GM12878 (cell line): ENCODE measurements at regions not wholly inside any gene's neighbourhood (a gene's known extent, or its start where the extent isn't known, plus 50 kb on each side); places are given as distances from the start of the nearest gene placed in this dataset.

Source experiments
- ATAC-seq: fragments of 200-7000 bp; cut with Tn5 transposase; 3 replicates; pipeline ENCODE4 v1.9.1; 2020; ENCODE audit warnings: mild to moderate bottlenecking, moderate library complexity
- BruUV-seq: library from RNA; stranded (reverse); fragments of 400-500 nt; replicated peaks from 2 replicates; lab custom pipeline; 2021; lab: Mats Ljungman, UMichigan
- CTCF ChIA-PET: fragments of 300-600 bp; sonication (Branson Sonifier 250); formaldehyde crosslinking; extraction: SDS; loops from one replicate; lab custom pipeline; 2021; ENCODE audit warnings: inconsistent platforms; lab: Yijun Ruan, JAX
- POLR2A ChIA-PET: fragments of 350-600 bp; formaldehyde crosslinking; extraction: SDS; loops from one replicate; lab custom pipeline; 2021; ENCODE audit warnings: inconsistent platforms; lab: Charles Lee
- RAD21 ChIA-PET: fragments of 300-600 bp; sonication (Branson Sonifier 250); formaldehyde crosslinking; loops from one replicate; lab custom pipeline; 2023; ENCODE audit warnings: antibody characterized with exemption; ENCODE audit not compliant: unreplicated experiment; lab: Charles Lee
- SMC1A ChIA-PET: fragments of 300-600 bp; sonication (Branson Sonifier 250); formaldehyde crosslinking; loops from one replicate; lab custom pipeline; 2023; ENCODE audit not compliant: unreplicated experiment, uncharacterized antibody; lab: Charles Lee
- DNase-seq: peaks from one replicate; pipeline ENCODE4 v3.0.0-alpha.2; 2011; ENCODE audit warnings: low read depth, low spot score
- FAIRE-seq: peaks from 3 replicates; lab custom pipeline; 2011; peaks lifted over from hg19 to GRCh38; lab: Jason Lieb, UNC
- H2AFZ ChIP-seq: 2 replicates; pipeline ENCODE4 v1.6.0; 2011; ENCODE audit warnings: low read depth, low read length, control low read depth; ENCODE audit not compliant: control insufficient read depth
- H3K27ac ChIP-seq: 2 replicates; pipeline ENCODE4 v1.5.1; 2011; ENCODE audit warnings: control low read depth; ENCODE audit not compliant: control insufficient read depth, insufficient read depth
- H3K27me3 ChIP-seq, 2 experiments: replicated peaks in 1 of 2; 2 replicates each; pipeline versions ENCODE4 v1.6.0 to v1.6.1; 2011; ENCODE audit warnings: low read length in 1 of 2; ENCODE audit not compliant: control insufficient read depth in 2 of 2, insufficient read depth in 2 of 2
- H3K36me3 ChIP-seq, 2 experiments: 2 replicates each; pipeline ENCODE4 v1.5.1; 2011; ENCODE audit warnings: low read length in 1 of 2; ENCODE audit not compliant: control insufficient read depth in 2 of 2, insufficient read depth in 2 of 2
- H3K4me1 ChIP-seq: 2 replicates; pipeline ENCODE4 v1.6.1; 2011; ENCODE audit warnings: mild to moderate bottlenecking, low read length, moderate library complexity, mixed read lengths; ENCODE audit not compliant: control insufficient read depth, insufficient read depth
- H3K4me2 ChIP-seq: 2 replicates; pipeline ENCODE4 v1.6.0; 2011; ENCODE audit warnings: control low read depth; ENCODE audit not compliant: control insufficient read depth, insufficient read depth
- H3K4me3 ChIP-seq: fragments of 200-600 bp; sonication (generic); 2 replicates; pipeline ENCODE4 v1.5.1; 2016
- H3K79me2 ChIP-seq: 2 replicates; pipeline ENCODE4 v1.6.0; 2011; ENCODE audit warnings: low read length; ENCODE audit not compliant: control insufficient read depth, insufficient read depth
- H3K9ac ChIP-seq: 2 replicates; pipeline ENCODE4 v1.8.0; 2011; ENCODE audit warnings: low read length, control low read depth, mixed read lengths; ENCODE audit not compliant: control insufficient read depth, insufficient read depth
- H3K9me3 ChIP-seq: replicated peaks from 3 replicates; pipeline ENCODE4 v1.5.1; 2011; ENCODE audit warnings: mild to moderate bottlenecking, low read length; ENCODE audit not compliant: control insufficient read depth, insufficient read depth
- H4K20me1 ChIP-seq: 2 replicates; pipeline ENCODE4 v1.6.0; 2011; ENCODE audit not compliant: control insufficient read depth, insufficient read depth
- ATF7 ChIP-seq: fragments of 450-650 bp; IDR thresholded peaks from 2 replicates; pipeline ENCODE4 v1.6.1; 2016; ENCODE audit warnings: low read depth, mild to moderate bottlenecking
- BACH1 ChIP-seq: fragments of 450-650 bp; IDR thresholded peaks from 2 replicates; pipeline ENCODE4 v1.6.1; 2017; ENCODE audit warnings: mild to moderate bottlenecking, borderline replicate concordance
- CUX1 ChIP-seq: IDR thresholded peaks from 2 replicates; pipeline ENCODE4 v1.6.1; 2012; ENCODE audit warnings: improper control_type of control experiment, low read depth, low read length; ENCODE audit not compliant: insufficient replicate concordance
- EED ChIP-seq: sonication (generic); IDR thresholded peaks from 2 replicates; pipeline ENCODE4 v1.6.1; 2016; ENCODE audit warnings: antibody characterized with exemption, low read depth
- MYC ChIP-seq: IDR thresholded peaks from 2 replicates; pipeline ENCODE4 v1.6.1; 2011; ENCODE audit warnings: mild to moderate bottlenecking, low read length, moderate library complexity, inconsistent platforms; ENCODE audit not compliant: insufficient read depth, insufficient replicate concordance, insufficient read length, severe bottlenecking
- PKNOX1 ChIP-seq: fragments of 450-650 bp; IDR thresholded peaks from 2 replicates; pipeline ENCODE4 v1.6.1; 2016; ENCODE audit warnings: mild to moderate bottlenecking
- POLR2A ChIP-seq: IDR thresholded peaks from 2 replicates; pipeline ENCODE4 v1.6.1; 2011; ENCODE audit warnings: low read depth, mild to moderate bottlenecking, low read length
- RB1 ChIP-seq: fragments of 450-650 bp; formaldehyde crosslinking; IDR thresholded peaks from 2 replicates; pipeline ENCODE4 v1.6.1; 2017; ENCODE audit warnings: mild to moderate bottlenecking, borderline replicate concordance
- TBL1XR1 ChIP-seq: IDR thresholded peaks from 2 replicates; pipeline ENCODE4 v1.6.1; 2012; ENCODE audit warnings: low read depth, low read length, improper control_type of control experiment
- TCF3 ChIP-seq: IDR thresholded peaks from 2 replicates; pipeline ENCODE4 v1.6.1; 2012; ENCODE audit warnings: low read depth, mild to moderate bottlenecking, low read length, borderline replicate concordance; ENCODE audit not compliant: insufficient read depth
- ZNF384 ChIP-seq: IDR thresholded peaks from 2 replicates; pipeline ENCODE4 v1.6.1; 2012; ENCODE audit warnings: low read depth, mild to moderate bottlenecking, low read length, improper control_type of control experiment, borderline replicate concordance
- WGBS: methylation state at CpG from one replicate; pipeline ENCODE4 v1.1.6; 2016; ENCODE audit warnings: low lambda C conversion rate; ENCODE audit not compliant: insufficient replicate concordance, insufficient coverage; ENCODE audit errors: missing lambda C conversion rate; 5-methylcytosine and 5-hydroxymethylcytosine counted together
- in situ Hi-C: fragments of 300-500 bp; cut with MboI; formaldehyde crosslinking; loops from 9 replicates; pipeline ENCODE4 v1.14.3; 2018; ENCODE audit warnings: mixed read lengths
- intact Hi-C: fragments of 100-400 bp; cut with micrococcal nuclease; formaldehyde crosslinking; loops from one replicate; pipeline ENCODE4 v1.14.2; 2022; ENCODE audit not compliant: unreplicated experiment

GRCh38 chr18:48485828-48486405, 52.9 kb upstream of the CTIF start:
- ChIA-PET CTCF (interaction anchor here (1.2 to 3.5 kb wide), 3 partner anchors 11 to 40 kb away, joined by 4 to 21 read pairs (median 5); no protein-coding TSS in a partner anchor), RAD21 (no interaction called here), POLR2A (no interaction called here), SMC1A (interaction anchor here (1.1 kb wide), 1 partner anchor 10 kb away, joined by 4 read pairs; no protein-coding TSS in a partner anchor)
- Histone ChIP-seq H3K4me3 (no peak overlapping the region), H3K4me1 (no peaks in the 10 kb centered on the region), H3K27me3 (no peaks in the 10 kb centered on the region), H3K79me2 (no peaks in the 10 kb centered on the region), H4K20me1 (no peaks in the 10 kb centered on the region), H3K4me2 (no peak overlapping the region), H3K27ac (no peak overlapping the region), H3K9ac (no peak overlapping the region), H2AFZ (no peak overlapping the region), H3K9me3 (no peaks in the 10 kb centered on the region; the same call in 2 of the 3 replicates), H3K36me3 (no peaks in the 10 kb centered on the region)
- no peak for ATAC-seq
- intact Hi-C loops = no loop called here
- WGBS = 20% methylated on average over 5 of the region's 5 CpGs
- FAIRE-seq = no peak
- no TSS peak for BruUV-seq
- no peak for DNase-seq
- TF ChIP-seq ZNF384 = no peak
- no peak for TF ChIP-seq POLR2A
- TF ChIP-seq EED = no peak
- no peak for TF ChIP-seq PKNOX1
- in situ Hi-C loops = no loop called here

GRCh38 chr18:48481092-48481491, 57.7 kb upstream of the CTIF start:
- Histone ChIP-seq H4K20me1 (no peaks in the 10 kb centered on the region), H3K27ac (no peak overlapping the region), H3K9me3 (no peaks in the 10 kb centered on the region; the same call in 2 of the 3 replicates), H3K4me2 (no peak overlapping the region), H3K27me3 (no peaks in the 10 kb centered on the region; a peak in 1 of 4 replicates), H2AFZ (no peak overlapping the region), H3K36me3 (no peaks in the 10 kb centered on the region), H3K9ac (no peak overlapping the region), H3K4me1 (no peaks in the 10 kb centered on the region), H3K4me3 (no peak overlapping the region), H3K79me2 (no peaks in the 10 kb centered on the region)
- DNase-seq (no peak), FAIRE-seq (no peak), ATAC-seq (no peak)
- in situ Hi-C loops = no loop called here
- POLR2A ChIA-PET = no interaction called here
- CTCF ChIA-PET = interaction anchor here (0.7 kb wide), 1 partner anchor 1033 kb away, joined by 3 read pairs; no protein-coding TSS in a partner anchor
- SMC1A ChIA-PET = interaction anchor here (1.4 kb wide), 1 partner anchor 12 kb away, joined by 3 read pairs; no protein-coding TSS in a partner anchor
- WGBS = 45% methylated on average over 2 of the region's 2 CpGs
- intact Hi-C loops = no loop called here
- BruUV-seq = no TSS peak
- RAD21 ChIA-PET = no interaction called here
- TF ChIP-seq TBL1XR1 = no peak
- TF ChIP-seq ATF7 = no peak
- no peak for TF ChIP-seq MYC
- TF ChIP-seq CUX1 = no peak
- no peak for TF ChIP-seq BACH1
- no peak for TF ChIP-seq RB1
- no peak for TF ChIP-seq TCF3
